PC-3 (cell line): ENCODE measurements at regions not wholly inside any gene's neighbourhood (a gene's known extent, or its start where the extent isn't known, plus 50 kb on each side); places are given as distances from the start of the nearest gene placed in this dataset.

ENCODE experiments used
- ATAC-seq: fragments of 200-7000 bp; cut with Tn5 transposase; 2 replicates; pipeline ENCODE4 v1.9.1; 2020; ENCODE audit warnings: mild to moderate bottlenecking, moderate library complexity
- BruUV-seq: library from RNA; stranded (reverse); fragments of 400-500 nt; replicated peaks from 2 replicates; lab custom pipeline; 2021; lab: Mats Ljungman, UMichigan
- CTCF ChIA-PET: fragments of 300-600 bp; sonication (Branson Sonifier 250); formaldehyde crosslinking; loops from one replicate; lab custom pipeline; 2022; ENCODE audit warnings: antibody characterized with exemption; lab: Charles Lee
- POLR2A ChIA-PET: fragments of 300-600 bp; sonication (Branson Sonifier 250); formaldehyde crosslinking; loops from one replicate; lab custom pipeline; 2022; ENCODE audit warnings: antibody characterized with exemption; ENCODE audit not compliant: unreplicated experiment; lab: Charles Lee
- DNase-seq: peaks from one replicate; pipeline ENCODE4 v3.0.0-alpha.2; 2015
- H2AFZ ChIP-seq: fragments of 300-600 bp; sonication (generic); 2 replicates; pipeline ENCODE4 v1.6.0; 2016; ENCODE audit warnings: antibody characterized with exemption, low read length
- H3F3A ChIP-seq: fragments of 300-600 bp; sonication (generic); one replicate; pipeline ENCODE4 v1.6.0; 2017; ENCODE audit warnings: antibody characterized with exemption, low read length, control low read depth, mild to moderate bottlenecking; ENCODE audit not compliant: unreplicated experiment
- H3K27ac ChIP-seq: fragments of 300-600 bp; sonication (generic); 2 replicates; pipeline ENCODE4 v1.5.1; 2016; ENCODE audit warnings: mild to moderate bottlenecking, low read length
- H3K27me3 ChIP-seq: fragments of 300-600 bp; sonication (generic); 2 replicates; pipeline ENCODE4 v1.6.1; 2016; ENCODE audit warnings: low read length, mixed read lengths
- H3K36me3 ChIP-seq: fragments of 300-600 bp; sonication (generic); 2 replicates; pipeline ENCODE4 v1.6.1; 2016; ENCODE audit warnings: low read depth, mixed run types, low read length, mixed read lengths
- H3K4me1 ChIP-seq: fragments of 300-600 bp; sonication (generic); 2 replicates; pipeline ENCODE4 v1.5.1; 2016; ENCODE audit warnings: low read length; ENCODE audit not compliant: insufficient read depth
- H3K4me2 ChIP-seq: fragments of 300-600 bp; sonication (generic); 2 replicates; pipeline ENCODE4 v1.6.0; 2016; ENCODE audit warnings: low read length
- H3K4me3 ChIP-seq: fragments of 300-600 bp; sonication (generic); 2 replicates; pipeline ENCODE4 v1.5.1; 2016; ENCODE audit warnings: mild to moderate bottlenecking, low read length, mixed read lengths
- H3K79me2 ChIP-seq: fragments of 300-600 bp; sonication (generic); 2 replicates; pipeline ENCODE4 v1.6.1; 2017; ENCODE audit warnings: low read length, mixed read lengths
- H3K9ac ChIP-seq: fragments of 300-600 bp; sonication (generic); 2 replicates; pipeline ENCODE4 v1.6.0; 2016; ENCODE audit warnings: mild to moderate bottlenecking, low read length
- H3K9me2 ChIP-seq: fragments of 300-600 bp; sonication (generic); replicated peaks from 2 replicates; pipeline ENCODE4 v1.6.1; 2016; ENCODE audit warnings: mixed run types, low read length, mixed read lengths
- H3K9me3 ChIP-seq: fragments of 300-600 bp; sonication (generic); 2 replicates; pipeline ENCODE4 v1.6.1; 2016; ENCODE audit warnings: low read length, mixed read lengths
- H4K20me1 ChIP-seq: fragments of 300-600 bp; sonication (generic); 2 replicates; pipeline ENCODE4 v1.6.1; 2016; ENCODE audit warnings: low read length, mixed read lengths
- EZH2 ChIP-seq: fragments of 300-600 bp; sonication (generic); IDR thresholded peaks from one replicate; pipeline ENCODE4 v1.6.1; 2017; ENCODE audit warnings: antibody characterized with exemption, mild to moderate bottlenecking, low read length; ENCODE audit not compliant: unreplicated experiment
- EZH2phosphoT487 ChIP-seq: fragments of 300-600 bp; sonication (generic); IDR thresholded peaks from 2 replicates; pipeline ENCODE4 v1.6.1; 2018; ENCODE audit warnings: mild to moderate bottlenecking, antibody characterized with exemption, low read length, borderline replicate concordance
- intact Hi-C: fragments of 100-400 bp; cut with micrococcal nuclease; formaldehyde crosslinking; loops from 2 replicates; pipeline ENCODE4 v1.9.0; 2023
- TF ChIP-seq, protein P1 (sequence below): fragments of 300-600 bp; sonication (generic); conservative IDR thresholded peaks from 2 replicates; pipeline ENCODE4 v1.5.1; 2017; ENCODE audit warnings: antibody characterized with exemption, low read depth, mild to moderate bottlenecking, low read length

DNA sequence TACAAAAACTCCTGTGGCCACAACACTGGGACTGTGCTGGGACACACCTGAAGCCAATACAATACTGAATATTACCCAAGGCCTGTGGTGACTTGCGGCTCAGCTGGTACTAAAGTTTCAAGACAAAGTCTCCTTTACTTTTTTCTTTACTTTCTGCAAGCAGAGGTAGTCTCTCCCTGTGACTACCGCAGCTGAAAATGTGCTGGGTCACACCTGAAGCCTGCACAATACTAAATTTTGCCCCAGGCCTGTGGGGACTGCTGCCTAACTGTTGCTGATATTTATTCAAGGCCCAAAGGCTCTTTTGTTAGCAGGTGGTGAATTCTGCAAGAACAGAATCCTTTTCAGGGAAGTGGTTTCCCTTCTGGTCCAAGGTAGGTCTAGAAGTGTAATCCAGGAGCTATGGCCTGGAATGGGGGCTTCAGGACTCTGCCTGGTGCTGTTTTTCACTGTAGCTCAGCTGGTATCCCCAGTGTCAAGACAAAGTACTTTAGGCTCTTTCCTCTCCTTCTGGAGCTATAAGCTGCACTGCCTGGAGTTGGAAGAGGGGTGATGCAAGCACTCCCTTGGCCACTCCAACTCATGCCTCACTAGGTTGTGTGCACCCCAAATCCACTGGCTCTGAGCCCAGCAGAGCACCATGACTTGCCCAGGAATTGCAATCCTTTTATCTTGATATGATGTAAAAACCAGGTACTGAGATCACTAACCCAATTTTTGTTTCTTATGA, 489.4 kb downstream of the TECRL start:
- intact Hi-C loops, result loop anchor here (5.0 kb wide), 2 partner anchors 192 to 618 kb away; no protein-coding TSS in a partner anchor
- H4K20me1 ChIP-seq, result no peaks in the 10 kb centered on the region
- no peak overlapping the region for H3K9ac ChIP-seq
- H3K27me3 ChIP-seq, result no peaks in the 10 kb centered on the region
- H3F3A ChIP-seq, result no peaks in the 10 kb centered on the region
- no peak overlapping the region for H3K4me3 ChIP-seq
- TF ChIP-seq EZH2 (no peak), EZH2phosphoT487 (no peak)
- TF ChIP-seq, protein P1, sequence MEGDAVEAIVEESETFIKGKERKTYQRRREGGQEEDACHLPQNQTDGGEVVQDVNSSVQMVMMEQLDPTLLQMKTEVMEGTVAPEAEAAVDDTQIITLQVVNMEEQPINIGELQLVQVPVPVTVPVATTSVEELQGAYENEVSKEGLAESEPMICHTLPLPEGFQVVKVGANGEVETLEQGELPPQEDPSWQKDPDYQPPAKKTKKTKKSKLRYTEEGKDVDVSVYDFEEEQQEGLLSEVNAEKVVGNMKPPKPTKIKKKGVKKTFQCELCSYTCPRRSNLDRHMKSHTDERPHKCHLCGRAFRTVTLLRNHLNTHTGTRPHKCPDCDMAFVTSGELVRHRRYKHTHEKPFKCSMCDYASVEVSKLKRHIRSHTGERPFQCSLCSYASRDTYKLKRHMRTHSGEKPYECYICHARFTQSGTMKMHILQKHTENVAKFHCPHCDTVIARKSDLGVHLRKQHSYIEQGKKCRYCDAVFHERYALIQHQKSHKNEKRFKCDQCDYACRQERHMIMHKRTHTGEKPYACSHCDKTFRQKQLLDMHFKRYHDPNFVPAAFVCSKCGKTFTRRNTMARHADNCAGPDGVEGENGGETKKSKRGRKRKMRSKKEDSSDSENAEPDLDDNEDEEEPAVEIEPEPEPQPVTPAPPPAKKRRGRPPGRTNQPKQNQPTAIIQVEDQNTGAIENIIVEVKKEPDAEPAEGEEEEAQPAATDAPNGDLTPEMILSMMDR, result no peak
- ATAC-seq (no peak; the same call in 1 of the 2 replicates), DNase-seq (peak; percentile 9)
- no peak overlapping the region for H3K27ac ChIP-seq
- H3K4me2 ChIP-seq, result no peak overlapping the region
- no peaks in the 10 kb centered on the region for H3K79me2 ChIP-seq
- H3K9me2 ChIP-seq, result no peaks in the 10 kb centered on the region
- no TSS peak for BruUV-seq
- CTCF ChIA-PET, result no interaction called here
- no peaks in the 10 kb centered on the region for H3K4me1 ChIP-seq
- H2AFZ ChIP-seq, result no peak overlapping the region
- no peaks in the 10 kb centered on the region for H3K36me3 ChIP-seq
- H3K9me3 ChIP-seq, result no peaks in the 10 kb centered on the region
- POLR2A ChIA-PET, result no interaction called here

DNA sequence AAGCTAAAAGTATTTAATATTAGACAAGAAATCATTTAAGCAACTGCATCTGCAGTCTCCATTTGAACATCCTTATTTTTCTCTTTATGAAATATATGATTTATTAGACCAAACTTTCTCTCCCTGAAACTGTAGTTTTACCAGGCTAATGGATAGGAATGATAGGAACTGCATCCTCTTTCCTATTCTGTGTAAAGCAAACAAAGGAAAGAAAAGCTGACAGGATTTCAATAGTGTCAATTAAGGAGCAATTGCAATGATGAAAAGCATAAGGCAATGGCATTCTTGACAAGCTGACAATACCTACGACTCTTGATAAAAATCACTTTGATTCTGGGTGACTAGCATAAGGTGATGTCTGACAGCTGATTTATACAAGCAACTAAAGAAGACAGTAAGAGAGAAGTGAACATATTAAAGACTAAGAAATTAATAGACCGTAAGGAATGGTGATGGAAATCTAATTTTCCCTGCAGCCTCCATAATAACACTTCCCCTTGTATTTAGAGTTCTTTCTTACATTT, 502.5 kb downstream of the TECRL start:
- Histone ChIP-seq H2AFZ (no peak overlapping the region), H3K9me2 (no peaks in the 10 kb centered on the region), H3K36me3 (no peaks in the 10 kb centered on the region), H3K79me2 (no peaks in the 10 kb centered on the region), H3K27me3 (no peaks in the 10 kb centered on the region), H3K4me2 (no peak overlapping the region), H3K27ac (no peak overlapping the region), H4K20me1 (no peaks in the 10 kb centered on the region), H3K9me3 (no peaks in the 10 kb centered on the region), H3F3A (no peaks in the 10 kb centered on the region), H3K9ac (no peak overlapping the region), H3K4me3 (no peak overlapping the region), H3K4me1 (0 out of 2 replicates have a peak, but pooled peaks cover 6% of the 10 kb centered on the region)
- POLR2A ChIA-PET, result no interaction called here
- DNase-seq (no peak), ATAC-seq (no peak)
- TF ChIP-seq EZH2phosphoT487, result no peak
- no peak for TF ChIP-seq EZH2
- TF ChIP-seq, protein P1, result no peak
- intact Hi-C loops, result no loop called here
- CTCF ChIA-PET, result no interaction called here
- BruUV-seq, result no TSS peak

DNA sequence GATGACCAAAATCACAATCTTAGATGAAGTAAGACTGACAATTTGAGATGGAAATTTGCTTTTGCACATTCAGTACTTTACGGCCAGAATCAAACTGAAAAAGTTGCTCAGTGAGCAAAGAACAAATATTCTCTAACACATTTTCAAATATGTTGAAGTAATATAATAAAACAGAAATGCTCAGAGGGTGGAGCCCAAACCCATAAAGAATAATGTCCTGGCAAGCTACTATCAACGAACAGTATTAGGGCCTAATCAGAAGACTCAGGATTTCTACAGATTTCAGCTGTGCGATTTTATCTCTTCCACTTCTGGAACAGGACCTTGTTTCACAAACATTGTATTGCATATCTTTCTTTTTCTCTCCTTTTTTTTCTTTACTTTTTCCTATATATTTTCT, 505.0 kb downstream of the TECRL start:
- Histone ChIP-seq H3K9me2 (no peaks in the 10 kb centered on the region), H3K4me1 (0 out of 2 replicates have a peak, but pooled peaks cover 6% of the 10 kb centered on the region), H3K4me2 (no peak overlapping the region), H3K4me3 (no peak overlapping the region), H3K9ac (no peak overlapping the region), H3K36me3 (no peaks in the 10 kb centered on the region), H2AFZ (no peak overlapping the region), H3K27ac (no peak overlapping the region), H3F3A (no peaks in the 10 kb centered on the region), H4K20me1 (no peaks in the 10 kb centered on the region), H3K27me3 (no peaks in the 10 kb centered on the region), H3K9me3 (no peaks in the 10 kb centered on the region), H3K79me2 (no peaks in the 10 kb centered on the region)
- BruUV-seq, result no TSS peak
- no peak for ATAC-seq
- TF ChIP-seq EZH2phosphoT487, result no peak
- no peak for TF ChIP-seq EZH2
- TF ChIP-seq, protein P1, result no peak
- intact Hi-C loops, result no loop called here
- POLR2A ChIA-PET, result no interaction called here
- no peak for DNase-seq
- CTCF ChIA-PET, result no interaction called here
